Epithelial cell of proximal tubule (primary cell): ENCODE measurements at regions not wholly inside any gene's neighbourhood (a gene's known extent, or its start where the extent isn't known, plus 50 kb on each side); places are given as distances from the start of the nearest gene placed in this dataset.

Experiments used
- DNase-seq: peaks from one replicate; pipeline ENCODE4 v3.0.0-alpha.2; 2011; ENCODE audit warnings: low read depth
- H3K4me3 ChIP-seq: 2 replicates; pipeline ENCODE4 v1.5.1; 2011; ENCODE audit warnings: low read depth, mild to moderate bottlenecking, low read length
- CTCF ChIP-seq: conservative IDR thresholded peaks from 2 replicates; pipeline ENCODE4 v1.5.1; 2012; ENCODE audit warnings: low read depth, mild to moderate bottlenecking, low read length

DNA sequence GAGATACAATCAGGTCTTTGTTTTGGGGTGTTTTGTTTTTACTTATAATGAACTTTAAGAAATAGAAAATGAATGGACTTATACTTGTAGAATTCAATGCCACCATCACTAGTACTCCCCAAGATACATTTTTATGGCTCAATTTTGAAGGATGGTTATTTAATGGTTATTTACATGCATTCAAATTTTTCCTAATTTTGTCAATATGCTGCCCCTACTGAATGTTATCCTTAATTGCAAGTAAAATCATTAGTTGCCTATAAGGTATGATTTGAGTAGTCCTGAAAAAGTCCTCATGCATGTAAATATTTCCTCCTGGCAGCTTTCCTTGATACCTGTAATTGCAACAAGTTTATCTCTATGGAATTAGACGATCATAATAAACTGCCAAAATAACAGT, 391.2 kb downstream of the BCAT1 start:
- DNase-seq, result no peak
- no peak overlapping the region for H3K4me3 ChIP-seq
- TF ChIP-seq CTCF, result no peak

GRCh38 chr12:24555730-24556129, 393.2 kb downstream of the BCAT1 start:
- TF ChIP-seq CTCF, result no peak
- no peak overlapping the region for H3K4me3 ChIP-seq
- no peak for DNase-seq

DNA sequence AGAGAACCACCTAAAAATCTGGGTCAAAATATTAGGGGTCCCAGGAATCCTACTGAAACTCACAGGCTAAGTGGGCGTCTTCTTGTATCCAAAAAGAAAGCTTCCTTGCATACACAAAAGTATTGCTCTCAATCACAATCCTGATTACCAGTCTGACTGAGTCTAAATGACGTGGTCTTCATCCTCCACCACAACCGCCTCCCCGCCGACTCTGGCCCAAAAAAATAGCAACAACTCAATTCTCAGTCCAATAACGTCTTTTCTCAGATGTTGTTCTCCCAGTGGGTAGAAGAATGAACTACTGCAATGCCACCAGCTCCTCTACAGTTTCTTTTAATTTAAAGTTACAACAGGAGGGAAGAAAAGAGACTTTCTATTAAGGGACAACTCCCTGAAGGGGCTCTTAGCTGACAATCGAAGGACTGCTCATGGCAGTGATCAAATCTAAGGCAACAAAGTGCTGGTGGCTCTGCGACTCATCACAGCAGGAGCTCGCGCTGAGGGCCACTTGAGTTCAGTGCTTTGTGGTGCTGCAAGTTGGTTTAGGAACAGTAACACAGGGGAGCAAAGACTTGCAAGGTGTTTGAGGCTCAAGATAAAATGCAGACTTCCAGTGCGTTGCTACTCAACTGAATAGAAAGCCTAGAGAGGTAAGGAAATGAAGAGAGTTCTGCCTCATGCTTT, 394.1 kb downstream of the BCAT1 start:
- TF ChIP-seq CTCF, result no peak
- no peak for DNase-seq
- no peak overlapping the region for H3K4me3 ChIP-seq

DNA sequence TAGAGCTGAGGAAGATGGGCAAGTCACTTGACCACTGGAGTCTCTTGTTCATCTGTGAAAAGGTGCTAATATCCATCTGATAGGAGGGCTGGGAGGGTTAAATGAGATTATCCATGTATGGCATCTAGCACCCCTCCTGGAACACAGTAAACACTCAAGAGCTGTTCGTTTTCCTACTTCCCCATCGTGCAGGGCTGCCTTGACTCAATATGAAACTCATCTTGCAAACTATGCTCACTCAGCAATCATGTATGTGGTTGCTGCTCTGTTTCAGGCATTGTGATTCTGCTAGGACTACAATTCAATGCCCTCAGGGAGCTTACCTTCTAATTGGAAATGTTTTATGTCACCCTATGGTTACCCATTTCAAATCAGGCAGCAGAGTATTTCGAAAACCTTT, 395.6 kb downstream of the BCAT1 start:
- no peak overlapping the region for H3K4me3 ChIP-seq
- DNase-seq, result no peak
- no peak for TF ChIP-seq CTCF

DNA sequence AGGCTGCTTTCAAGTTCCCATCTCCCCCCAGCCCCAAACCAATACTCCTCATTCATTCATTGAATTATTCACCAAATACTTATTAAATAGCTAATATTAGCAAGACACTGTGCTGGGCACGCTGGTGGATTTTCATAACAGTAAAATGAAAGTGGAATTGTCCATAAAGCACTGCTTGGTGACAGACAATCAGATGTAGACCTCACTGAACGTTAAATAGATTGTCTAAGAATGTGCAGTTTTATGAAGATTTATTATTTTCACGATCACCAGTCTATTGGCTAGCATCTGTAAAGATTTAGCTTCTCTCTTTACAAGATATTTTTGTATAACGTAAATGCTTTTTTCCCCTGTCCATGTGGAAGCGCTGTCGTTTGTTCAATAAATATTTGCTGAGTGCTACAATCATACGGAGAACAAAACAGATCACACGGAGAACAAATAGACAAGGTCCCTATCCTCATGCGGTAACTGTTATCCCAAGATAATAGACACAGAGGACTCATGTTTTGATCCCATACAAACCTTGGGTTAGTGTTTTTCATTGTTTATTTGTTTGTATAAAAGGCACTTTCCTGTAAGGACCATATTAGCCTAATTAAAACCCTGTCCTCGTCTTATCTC, 397.6 kb downstream of the BCAT1 start:
- H3K4me3 ChIP-seq, result no peak overlapping the region
- TF ChIP-seq CTCF, result no peak
- DNase-seq, result no peak

GRCh38 chr12:24550609-24551008, 398.3 kb downstream of the BCAT1 start:
- no peak for TF ChIP-seq CTCF
- DNase-seq, result no peak
- H3K4me3 ChIP-seq, result no peak overlapping the region

DNA sequence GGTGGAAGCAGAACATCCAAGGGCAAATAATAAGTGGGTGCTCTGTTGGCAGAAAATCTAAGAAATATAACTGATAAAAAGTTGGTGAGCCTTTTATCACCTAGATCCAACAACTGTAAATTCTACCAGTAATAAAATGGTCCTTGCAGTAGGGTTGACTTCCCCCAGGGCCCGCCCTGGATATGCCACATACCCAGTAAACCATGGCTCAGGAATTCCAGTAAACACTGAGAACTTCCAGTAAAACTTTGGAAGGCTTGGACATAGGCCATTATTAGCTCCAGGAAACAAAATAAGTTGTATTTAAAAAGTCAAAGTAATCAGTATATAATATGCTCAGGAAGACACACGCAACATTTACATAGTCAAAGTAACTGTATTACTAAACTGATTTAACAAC, 402.2 kb downstream of the BCAT1 start:
- DNase-seq, result no peak
- H3K4me3 ChIP-seq, result no peak overlapping the region
- TF ChIP-seq CTCF, result no peak
